Mucosa of gallbladder (tissue), 1 donor: ENCODE measurements at regions not wholly inside any gene's neighbourhood (a gene's known extent, or its start where the extent isn't known, plus 50 kb on each side); places are given as distances from the start of the nearest gene placed in this dataset.
A peak's percentile ranks its signal among the peaks of the same experiment; 100 is the strongest.

Source experiments
- DNase-seq: peaks from one replicate; pipeline ENCODE4 v3.0.0-alpha.2; 2020; ENCODE audit warnings: low spot score
- donor health status: DM: no; HTN: no; CAD: no.

DNA sequence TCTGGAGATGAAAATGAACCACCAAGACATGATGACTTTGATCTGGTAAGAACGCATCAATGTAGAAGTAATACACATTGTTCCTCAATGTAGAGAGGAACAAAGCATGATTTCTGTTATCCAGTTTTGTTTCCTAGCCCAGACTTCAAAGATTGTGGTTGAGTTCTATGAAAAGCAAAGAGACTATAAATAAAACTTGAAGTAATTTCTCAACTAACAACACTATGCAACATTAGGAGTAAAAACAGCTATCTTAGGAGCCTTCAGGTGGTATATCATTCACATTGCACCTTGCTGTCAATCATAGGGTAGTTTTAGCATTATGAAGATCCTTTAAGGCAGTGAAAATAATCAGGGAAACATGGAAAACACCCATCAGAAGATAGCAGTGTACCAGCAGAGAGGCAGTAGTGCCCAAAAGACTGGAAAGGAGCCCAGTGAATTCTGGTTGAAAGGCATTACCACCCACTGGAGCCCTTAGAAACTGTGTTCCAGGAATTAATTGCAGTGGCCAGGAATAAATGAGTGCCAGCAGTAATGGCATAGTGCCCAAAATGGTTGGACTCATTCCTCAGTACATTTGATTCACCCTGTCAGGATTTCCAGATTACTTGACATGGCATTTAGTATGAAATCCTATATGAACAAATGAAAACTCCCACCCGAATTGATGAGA, 300.7 kb upstream of the CXXC4 start:
- DNase-seq = no peak

DNA sequence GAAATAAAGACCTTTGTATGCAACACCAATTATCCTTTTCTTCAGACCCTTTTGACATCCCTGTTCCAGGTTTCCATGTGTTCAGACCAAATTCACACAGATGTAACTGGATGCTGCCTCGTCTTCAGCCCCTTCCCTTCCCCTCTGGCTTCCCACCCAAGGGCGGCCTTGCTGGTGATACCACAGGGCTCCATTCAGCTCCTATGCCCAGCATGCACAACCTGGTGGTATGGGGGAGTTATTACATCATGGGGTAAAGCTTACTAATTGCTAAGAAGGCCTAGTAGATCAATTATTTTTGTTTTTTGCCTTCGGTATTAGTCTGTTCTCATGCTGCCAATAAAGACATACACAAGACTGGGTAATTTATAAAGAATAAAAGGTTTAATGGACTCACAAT, 317.0 kb upstream of the CXXC4 start:
- no peak for DNase-seq

DNA sequence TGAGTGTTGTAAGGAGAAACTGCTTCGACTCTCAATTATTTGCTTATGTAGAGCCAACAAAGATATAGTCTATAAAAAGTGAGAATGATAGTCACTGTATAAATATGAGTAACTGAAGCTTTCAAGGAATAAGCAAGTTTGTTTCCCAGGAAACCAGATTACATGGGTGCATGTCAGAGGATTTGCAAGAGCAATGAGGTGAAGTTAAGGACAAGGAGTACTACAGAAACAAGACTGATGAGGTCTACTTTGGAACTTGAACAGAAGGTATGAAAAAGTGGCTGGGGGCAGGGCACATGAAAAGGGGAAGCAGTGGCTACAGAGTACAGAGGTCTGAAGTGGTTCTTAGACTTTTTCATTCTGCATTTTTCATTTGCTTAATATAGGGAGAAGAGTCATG, 321.0 kb upstream of the CXXC4 start:
- no peak for DNase-seq

DNA sequence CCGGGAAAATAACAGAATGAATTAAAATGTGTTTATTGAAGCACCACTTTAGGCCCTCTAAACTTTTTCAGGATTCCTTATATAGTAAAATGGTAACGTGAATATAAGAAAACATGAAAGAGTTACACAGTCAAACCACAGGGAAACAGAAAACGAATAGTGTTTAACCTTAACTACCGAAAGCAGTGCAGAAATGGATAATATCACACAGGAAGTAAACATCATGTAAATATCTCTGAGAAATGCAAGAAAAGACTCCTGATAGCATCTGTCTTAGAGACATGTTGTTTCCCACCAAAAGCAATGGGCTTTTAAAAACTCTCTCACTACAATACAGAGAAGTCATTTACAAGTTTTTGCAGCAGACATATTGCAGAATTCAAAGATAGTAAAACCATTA, 323.9 kb upstream of the CXXC4 start:
- no peak for DNase-seq

DNA sequence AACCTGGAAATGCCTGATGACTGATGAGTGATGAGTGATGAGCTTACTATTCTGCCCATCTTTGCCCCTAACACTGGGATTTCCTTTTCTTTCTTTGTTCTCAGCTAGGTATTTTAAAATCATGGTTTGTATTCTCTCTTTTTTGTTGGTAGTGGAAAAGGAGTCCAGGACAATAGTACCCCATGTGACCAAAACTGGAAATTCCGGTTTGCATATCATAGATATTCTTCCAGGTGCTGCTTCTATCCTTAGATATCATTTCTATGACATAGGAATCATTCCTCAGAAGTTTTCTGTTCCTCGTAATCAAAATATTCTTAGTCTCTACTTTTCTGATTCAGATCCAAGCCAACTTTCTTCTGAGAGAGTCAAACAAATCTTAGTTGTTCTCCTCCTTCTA, 320.5 kb upstream of the TET2 start:
- DNase-seq = no peak

DNA sequence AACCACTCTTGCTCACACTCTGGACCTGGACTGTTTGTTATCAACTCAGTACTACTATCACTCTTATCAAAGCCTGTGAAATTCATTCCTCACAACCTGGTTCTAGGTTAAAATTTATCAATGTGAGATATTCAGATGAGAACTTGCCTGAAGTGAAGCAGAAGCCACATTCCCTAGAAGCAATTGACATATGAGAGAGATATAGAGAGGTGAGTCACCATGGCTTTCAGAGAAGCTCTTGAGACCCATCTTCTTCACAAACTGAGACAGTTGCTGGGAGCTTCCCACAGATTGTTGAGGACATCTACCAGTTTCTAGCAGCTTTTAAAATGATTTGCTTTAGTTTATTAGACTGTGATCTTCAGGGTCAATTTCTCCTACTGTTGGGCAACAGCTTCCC, 316.9 kb upstream of the TET2 start:
- DNase-seq = no peak

DNA sequence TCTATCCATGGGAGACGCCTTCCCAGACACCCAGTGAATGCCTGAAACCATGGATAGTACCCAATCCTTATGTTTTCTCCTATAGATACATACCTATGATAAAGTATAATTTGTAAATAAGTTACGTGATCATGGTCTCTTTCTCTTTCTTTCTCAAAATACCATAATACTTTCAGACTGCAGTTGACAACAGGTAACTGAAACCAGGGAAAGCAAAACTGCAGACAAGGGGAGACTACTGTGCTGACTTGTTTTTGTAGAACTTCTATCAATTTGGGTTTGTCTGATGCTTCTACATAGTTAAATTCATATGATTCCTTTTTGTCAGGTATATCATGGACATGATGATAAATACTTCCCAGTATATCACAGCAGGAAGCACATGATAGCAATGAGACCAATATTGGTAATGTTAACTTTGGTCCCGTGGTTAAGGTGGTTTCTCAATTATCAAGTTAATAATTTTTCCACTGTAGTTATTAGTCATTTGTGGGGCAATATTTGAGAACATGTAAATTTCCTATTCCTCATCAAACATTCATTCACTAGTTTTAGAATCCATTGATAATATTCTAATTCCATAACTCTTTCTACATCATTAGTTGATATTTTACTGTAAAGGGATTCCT, 298.0 kb upstream of the TET2 start:
- DNase-seq = no peak

DNA sequence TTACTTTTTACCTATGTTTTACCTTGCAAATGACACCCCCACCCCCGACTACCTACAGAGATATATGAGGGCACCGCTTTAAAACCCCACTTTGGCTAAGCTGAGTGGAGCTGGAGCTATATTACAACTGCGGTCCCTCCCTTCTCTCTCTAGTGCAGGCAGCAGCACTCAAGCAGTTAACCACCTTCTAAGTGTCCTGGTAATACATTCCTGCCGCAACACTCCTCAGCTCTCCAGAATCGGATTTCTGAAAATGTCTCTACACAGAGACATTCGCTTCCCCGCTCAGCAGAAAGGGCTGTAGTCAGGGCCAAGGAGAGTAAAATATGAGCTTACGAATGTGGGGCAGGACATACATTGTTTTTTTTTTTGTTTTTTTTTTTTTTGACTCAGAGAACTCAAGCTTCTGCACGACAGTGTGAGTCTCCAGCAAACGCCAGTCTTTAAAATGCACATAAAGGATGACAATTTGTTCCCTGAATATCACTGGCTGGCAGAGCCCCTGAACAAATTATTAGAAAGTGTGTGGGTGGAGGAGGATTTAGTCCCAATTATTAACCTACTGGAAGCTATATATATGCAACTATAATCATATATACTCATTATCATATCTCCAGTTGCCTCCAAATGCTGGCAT, 287.0 kb upstream of the TET2 start:
- DNase-seq = no peak

DNA sequence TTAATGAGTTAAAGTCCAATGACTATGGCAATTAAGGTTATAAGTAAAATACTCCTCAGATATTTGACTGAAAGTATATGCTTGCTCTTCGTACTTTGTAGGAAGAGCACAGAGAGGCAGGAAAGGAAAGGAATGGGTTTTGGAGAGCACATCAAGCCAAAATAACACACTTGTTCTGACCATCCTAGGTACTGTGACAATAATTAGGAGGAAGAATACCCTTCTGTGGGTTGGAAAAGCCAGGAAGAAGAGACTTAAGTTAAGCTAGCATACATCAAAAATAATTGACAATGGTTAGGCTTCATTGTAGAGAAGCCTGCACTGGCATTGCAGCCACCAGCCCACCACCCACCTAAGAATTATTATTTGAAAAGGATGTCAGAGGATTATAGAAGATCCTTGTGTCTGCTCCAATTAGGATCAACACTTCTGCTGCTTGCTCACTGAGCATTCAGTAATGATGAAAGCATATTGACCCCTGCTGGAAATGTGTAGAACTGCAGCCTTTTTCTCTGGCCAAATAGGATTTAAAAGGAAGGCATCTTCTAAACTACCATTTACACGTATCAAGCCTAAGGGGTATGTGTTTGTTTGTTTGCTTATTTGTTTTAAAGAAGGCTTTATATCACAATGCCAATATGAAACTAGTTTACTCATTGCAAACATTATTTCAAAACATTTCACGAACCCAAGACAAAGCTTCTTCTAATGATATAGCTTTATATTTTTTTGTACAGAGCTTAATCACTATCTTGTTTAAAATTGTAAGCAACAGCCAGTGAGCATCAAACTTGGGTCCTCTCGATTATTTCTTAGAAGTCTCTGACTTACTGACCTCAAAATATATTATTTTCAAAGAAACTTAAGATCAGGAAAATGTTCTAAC, 286.2 kb upstream of the TET2 start:
- peak; percentile 70 for DNase-seq

DNA sequence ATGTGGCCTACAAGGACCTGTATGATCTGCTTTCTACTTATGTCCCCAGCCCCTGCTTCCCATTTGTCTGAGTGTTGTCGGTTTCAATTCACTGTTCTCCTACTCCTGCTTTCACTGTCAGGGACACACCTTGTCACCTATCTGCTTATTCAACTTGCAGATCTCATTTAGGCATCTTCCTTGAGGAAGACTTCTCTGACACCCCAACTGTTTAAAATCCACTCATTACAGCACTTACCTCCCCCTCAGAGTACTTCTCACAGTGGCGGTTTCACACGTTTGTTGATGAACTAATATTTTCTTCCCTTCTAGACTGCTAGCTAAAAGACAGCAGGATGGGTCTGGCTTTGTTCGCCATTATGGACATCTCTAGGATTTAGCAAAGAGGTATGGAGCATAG, 279.9 kb upstream of the TET2 start:
- DNase-seq = no peak

DNA sequence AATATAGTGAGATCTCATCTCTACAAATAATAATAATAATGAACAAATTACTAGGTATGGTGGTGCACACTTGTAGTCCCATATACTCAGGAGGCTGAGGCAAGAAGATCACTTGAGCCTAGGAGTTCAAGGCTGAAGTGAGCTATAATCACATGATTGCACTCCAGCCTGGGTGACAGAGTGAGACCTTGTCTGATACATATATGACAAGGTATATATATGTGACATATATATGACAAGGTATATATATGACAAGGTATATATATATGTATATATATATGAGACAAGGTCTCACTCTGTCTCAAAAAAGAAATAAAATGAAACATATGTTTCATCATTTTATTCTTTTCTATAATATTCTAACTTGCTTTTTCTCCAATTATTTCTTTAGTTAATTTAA, 278.1 kb upstream of the TET2 start:
- DNase-seq = no peak

DNA sequence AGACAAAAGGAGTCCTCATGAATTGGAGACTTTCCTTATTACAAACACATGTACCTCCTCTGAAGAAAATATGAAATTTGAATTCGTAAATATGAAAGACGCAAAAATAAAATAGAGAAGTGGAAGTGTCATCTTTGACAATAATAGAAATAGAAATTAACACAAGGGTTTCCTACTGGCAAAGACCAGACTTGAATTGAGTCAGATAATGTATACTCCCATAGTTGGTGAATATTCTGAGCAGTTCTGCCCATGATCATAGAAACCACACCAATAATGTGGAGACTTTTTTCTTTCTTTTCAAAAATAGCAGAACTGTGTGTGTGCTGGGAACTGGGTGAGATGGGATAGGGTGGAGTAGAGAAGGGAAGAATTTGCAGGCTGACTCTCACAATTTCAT, 277.7 kb upstream of the TET2 start:
- no peak for DNase-seq

DNA sequence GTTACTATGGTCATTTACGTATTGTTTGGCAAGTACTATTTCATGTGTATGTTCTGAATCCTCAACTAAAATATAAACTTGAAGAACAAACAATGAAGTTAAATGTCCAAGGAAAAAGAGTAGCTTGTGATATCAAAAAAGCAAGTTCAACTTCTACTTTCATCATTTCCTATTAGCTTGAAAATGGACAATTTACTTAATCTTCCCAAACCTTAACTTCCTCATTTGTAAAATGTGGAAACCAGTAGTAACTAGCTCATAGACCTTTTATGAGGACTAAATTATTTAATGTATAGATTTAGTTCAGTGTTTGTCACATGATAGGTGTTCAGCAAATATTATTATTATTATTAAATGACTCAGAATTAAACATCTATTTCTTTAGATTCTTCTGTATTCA, 276.8 kb upstream of the TET2 start:
- no peak for DNase-seq

DNA sequence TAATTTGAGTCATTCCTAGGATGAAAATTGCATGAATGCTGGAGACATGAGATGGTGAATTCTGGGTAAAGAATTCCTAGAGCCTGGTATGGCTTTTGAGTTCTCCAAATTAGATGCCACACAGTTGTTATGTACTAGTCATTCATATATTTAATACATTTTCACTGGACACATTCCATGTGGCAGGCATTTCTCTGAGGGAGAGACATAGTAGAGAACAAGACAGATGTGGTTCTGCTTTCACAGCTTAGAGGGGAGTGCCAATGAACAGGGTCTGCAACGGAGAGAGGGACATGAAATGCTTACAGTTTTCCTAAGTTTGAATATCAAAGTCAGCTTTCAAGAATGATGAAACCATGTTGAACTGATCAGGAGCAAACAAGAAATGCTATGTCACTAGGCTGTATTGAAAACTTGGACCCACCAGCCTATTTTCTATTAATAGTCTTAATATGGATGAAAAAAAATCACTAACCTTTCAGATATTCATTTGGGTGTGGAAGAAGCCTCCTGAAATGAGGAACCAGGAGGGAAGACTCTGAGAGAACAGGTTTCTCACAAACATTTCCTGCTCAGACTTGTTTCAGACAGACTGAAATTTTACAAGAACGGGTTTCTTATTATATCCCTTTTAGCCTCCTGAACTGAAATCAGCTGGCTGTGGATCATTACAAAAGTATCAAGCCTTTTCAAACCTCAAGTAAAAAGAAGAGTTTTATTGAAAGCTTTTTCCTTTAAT, 276.0 kb upstream of the TET2 start:
- no peak for DNase-seq

DNA sequence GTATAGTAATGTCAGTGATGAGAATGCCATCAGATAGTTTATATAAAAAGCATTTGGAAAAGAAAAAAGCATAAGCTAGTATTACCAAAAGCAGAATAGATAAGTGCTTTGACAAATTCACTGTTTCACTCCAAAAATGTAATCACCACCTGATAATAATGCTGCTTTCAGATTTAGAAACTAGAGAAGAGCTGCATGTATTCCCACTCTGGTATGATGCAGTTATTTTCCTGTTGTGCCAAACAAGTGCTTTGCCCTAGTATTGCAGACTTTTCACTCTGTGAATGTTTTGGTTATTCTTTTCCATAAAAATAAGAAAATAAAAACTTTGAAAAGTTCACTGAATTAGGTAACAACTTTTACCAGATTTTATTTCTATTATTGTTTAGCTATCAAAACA, 267.7 kb upstream of the TET2 start:
- no peak for DNase-seq

DNA sequence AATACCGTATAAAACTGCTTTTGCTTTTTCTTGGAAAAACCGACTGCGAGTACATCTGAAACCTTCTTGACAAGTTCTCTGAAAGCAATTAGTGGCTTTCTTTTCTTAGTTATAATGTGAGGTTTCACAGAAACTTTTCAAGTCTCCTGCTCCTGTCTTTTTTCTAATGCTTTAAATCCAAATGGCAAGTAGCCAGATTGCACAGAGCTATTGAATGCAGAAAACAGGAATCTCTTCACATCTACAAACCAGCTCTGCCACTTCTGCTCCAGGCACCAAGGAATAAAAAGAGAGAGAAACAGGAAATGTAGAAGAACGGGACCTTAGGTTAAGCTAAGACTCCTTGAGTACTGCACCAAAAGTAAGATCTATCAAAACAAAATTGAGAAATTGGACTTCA, 267.3 kb upstream of the TET2 start:
- no peak for DNase-seq

DNA sequence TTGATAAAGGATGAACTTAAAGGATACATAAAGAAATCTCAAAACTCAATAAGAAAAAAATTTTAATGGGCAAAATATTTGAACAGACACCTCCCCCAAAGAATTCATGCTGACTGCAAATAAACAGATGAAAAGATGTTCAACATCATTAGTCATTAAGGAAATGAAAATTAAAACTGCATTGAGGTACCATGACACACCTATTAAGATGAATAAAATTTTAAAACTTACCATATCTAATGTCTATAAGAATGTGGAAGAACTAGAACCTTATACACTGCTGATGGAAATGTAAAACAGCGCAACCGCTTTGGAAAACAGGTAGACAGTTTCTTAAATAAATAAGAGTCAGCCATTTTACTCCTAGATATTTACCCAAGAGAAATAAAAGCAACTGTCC, 266.8 kb upstream of the TET2 start:
- no peak for DNase-seq

DNA sequence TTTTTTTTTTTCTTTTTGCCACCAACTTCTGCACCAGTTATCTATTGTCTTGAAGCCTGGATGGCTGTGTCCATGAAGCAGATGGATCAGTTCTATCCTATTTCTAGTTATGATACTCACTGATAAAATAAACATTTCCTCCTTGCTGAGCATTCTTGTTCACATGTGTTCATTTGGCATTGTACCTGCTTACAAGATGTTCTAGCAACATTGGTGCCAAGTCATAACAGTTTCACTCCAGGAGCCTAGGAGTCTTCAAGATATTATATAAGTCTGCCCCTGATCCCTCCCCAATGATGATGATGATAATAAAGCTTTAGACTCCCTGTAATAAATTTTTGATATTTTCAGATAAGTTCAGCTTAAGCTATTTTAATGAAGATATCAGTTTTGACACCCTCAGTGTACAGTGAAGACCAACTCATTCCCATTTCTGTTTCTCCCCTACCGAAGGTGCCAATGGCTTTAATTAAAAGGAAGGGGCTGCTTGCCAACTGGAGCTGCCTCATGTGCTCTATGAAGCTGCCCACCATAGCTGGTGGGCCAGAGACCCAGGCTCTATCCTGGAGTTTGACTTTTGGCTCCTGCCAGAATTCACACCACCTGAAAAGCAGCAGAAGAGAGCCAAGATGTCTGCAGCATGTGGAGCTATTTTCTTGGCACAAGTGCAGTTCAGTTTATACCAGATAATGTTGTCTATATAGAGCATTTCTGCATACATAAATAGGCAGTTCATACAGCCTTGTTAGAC, 265.4 kb upstream of the TET2 start:
- no peak for DNase-seq

DNA sequence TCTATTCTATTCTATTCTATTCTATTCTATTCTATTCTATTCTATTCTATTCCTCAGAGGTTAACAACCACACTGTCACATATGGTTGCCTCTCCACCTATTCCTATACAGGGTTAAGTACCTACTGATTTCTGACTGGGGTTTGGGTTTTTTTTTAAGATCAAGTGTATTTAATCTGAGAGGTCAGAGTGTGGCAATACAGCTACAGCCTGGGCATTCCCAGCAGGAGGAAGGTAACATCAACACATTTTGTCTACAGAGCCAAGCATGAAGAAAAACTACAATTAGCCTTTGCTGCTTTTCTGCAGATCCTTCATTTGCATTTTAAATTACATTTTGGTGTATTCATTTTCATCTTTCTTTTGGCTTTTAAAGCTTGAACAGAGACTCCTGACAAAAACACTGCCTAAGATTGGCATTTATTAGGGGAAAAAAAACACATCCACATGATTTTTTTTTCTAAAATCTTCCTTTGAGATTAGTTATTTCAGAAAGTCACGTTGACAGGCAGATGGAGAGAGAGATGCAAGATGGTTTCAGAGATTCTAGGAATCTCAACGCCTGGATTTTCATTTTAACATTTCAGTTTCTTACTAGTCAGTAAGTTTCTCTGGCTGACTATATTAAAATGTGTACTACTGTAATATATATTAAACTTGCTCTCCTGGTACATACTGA, 255.9 kb upstream of the TET2 start:
- no peak for DNase-seq
